ENCODE measurements at regions not wholly inside any gene's neighbourhood (a gene's known extent, or its start where the extent isn't known, plus 50 kb on each side); places are given as distances from the start of the nearest gene placed in this dataset.

DNA sequence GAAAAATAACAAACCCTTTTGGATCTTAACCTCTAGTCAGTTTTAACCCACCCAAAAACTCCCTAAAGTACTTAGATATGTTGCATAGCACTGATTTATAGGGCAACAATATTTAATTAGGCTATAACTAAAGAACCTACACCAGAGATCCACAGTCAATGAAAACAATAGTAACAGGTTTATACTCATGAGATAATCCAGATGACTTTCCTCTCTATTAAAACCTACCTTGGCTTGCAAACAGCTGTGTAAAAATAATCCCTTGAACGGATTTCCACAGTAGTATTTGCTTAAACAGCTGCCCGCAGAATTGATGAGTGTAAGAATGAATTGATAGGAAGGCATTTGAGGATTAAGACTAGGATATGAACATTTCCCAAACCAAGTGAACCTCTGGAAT is 104.3 kb upstream of the PTPRR start:
- no peak overlapping the region for H3K27ac ChIP-seq
- in situ Hi-C loops (cut with MboI; ENCODE audit: low pct_ligation_motif_present in 1 of 4, low pct_unique_long_range_greater_than_20kb in 1 of 4, low sequenced_read_pairs in 3 of 4), result loop anchor here in 2 of 4 donors (25.0 kb wide), 1 partner anchor 288 kb away; no protein-coding TSS in a partner anchor
- WGBS, 2 donors (ENCODE audit: low coverage in 1 of 2), result 60 to 83% methylated on average over 2 of the region's 2 CpGs
- no peaks in the 10 kb centered on the region for H3K27me3 ChIP-seq
- no peak for TF ChIP-seq POLR2A (IDR thresholded peaks at IDR 0.05)
- no peak for TF ChIP-seq EP300 (IDR thresholded peaks at IDR 0.05; ENCODE audit: low read depth)
- TF ChIP-seq POLR2AphosphoS5 (IDR thresholded peaks at IDR 0.05), result no peak
- intact Hi-C loops (cut with DNase I; ENCODE audit: low total_unique reads), result no loop called here
- H3K9me3 ChIP-seq, result no peaks in the 10 kb centered on the region
- H3K4me3 ChIP-seq, result no peak overlapping the region
- H3K36me3 ChIP-seq, result no peaks in the 10 kb centered on the region
- no peaks in the 10 kb centered on the region for H3K4me1 ChIP-seq
- no peak for DNase-seq

DNA sequence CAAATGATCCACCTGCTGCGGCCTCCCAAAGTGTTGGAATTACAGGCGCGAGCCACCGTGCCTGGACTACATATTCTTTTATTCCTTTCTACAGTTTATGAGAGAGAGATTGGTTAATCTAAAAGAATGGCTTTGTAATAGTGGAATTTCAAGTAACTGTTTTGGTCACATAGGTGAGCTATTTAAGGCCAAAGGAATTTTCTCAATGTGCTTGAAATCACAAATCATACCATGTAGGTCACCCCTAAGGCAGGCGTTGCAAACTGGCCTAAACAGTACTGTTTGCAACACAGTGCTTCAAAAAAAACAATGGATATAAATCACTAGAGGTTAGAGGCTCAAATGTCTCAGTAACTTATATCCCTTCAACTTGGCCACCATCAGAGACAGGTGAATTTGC is 103.7 kb upstream of the PTPRR start:
- intact Hi-C loops (cut with DNase I; ENCODE audit: low total_unique reads), result no loop called here
- Histone ChIP-seq H3K9me3 (no peaks in the 10 kb centered on the region), H3K4me1 (no peaks in the 10 kb centered on the region), H3K36me3 (no peaks in the 10 kb centered on the region), H3K27me3 (no peaks in the 10 kb centered on the region), H3K4me3 (no peak overlapping the region), H3K27ac (no peak overlapping the region)
- DNase-seq, result no peak
- 70 to 90% methylated on average over 5 of the region's 5 CpGs for WGBS, 2 donors (ENCODE audit: low coverage in 1 of 2)
- in situ Hi-C loops (cut with MboI; ENCODE audit: low pct_ligation_motif_present in 1 of 4, low pct_unique_long_range_greater_than_20kb in 1 of 4, low sequenced_read_pairs in 3 of 4), result loop anchor here in 2 of 4 donors (25.0 kb wide), 1 partner anchor 287 kb away; no protein-coding TSS in a partner anchor
- TF ChIP-seq POLR2A (IDR thresholded peaks at IDR 0.05) (no peak), POLR2AphosphoS5 (IDR thresholded peaks at IDR 0.05) (no peak), EP300 (IDR thresholded peaks at IDR 0.05; ENCODE audit: low read depth) (no peak)
- TF ChIP-seq, protein P1, sequence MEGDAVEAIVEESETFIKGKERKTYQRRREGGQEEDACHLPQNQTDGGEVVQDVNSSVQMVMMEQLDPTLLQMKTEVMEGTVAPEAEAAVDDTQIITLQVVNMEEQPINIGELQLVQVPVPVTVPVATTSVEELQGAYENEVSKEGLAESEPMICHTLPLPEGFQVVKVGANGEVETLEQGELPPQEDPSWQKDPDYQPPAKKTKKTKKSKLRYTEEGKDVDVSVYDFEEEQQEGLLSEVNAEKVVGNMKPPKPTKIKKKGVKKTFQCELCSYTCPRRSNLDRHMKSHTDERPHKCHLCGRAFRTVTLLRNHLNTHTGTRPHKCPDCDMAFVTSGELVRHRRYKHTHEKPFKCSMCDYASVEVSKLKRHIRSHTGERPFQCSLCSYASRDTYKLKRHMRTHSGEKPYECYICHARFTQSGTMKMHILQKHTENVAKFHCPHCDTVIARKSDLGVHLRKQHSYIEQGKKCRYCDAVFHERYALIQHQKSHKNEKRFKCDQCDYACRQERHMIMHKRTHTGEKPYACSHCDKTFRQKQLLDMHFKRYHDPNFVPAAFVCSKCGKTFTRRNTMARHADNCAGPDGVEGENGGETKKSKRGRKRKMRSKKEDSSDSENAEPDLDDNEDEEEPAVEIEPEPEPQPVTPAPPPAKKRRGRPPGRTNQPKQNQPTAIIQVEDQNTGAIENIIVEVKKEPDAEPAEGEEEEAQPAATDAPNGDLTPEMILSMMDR (IDR thresholded peaks at IDR 0.05), result no peak

DNA sequence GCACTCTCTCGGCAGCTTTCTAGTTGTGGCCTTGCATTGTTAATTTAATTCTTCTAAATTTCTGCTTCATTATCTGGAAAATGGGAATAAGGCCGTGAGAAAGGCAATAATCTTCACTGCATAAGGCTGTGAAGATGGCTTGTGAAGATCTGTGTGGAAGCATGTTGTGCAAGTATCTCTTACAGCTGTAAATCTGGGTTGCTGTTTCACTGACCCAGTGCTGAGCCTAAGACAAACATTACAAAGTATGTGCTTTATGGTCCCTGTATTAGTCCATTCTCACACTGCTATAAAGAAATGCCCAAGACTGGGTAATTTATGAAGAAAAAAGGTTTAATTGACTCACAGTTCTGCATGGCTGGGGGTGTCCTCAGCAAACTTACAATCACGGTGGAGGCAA is 101.0 kb upstream of the PTPRR start:
- intact Hi-C loops (cut with DNase I; ENCODE audit: low total_unique reads), result no loop called here
- no peaks in the 10 kb centered on the region for H3K36me3 ChIP-seq
- TF ChIP-seq POLR2AphosphoS5 (IDR thresholded peaks at IDR 0.05) (no peak), EP300 (IDR thresholded peaks at IDR 0.05; ENCODE audit: low read depth) (no peak), POLR2A (IDR thresholded peaks at IDR 0.05) (no peak)
- TF ChIP-seq, protein P1 (IDR thresholded peaks at IDR 0.05), result no peak
- DNase-seq, result no peak
- H3K9me3 ChIP-seq, result no peaks in the 10 kb centered on the region
- H3K4me1 ChIP-seq, result no peaks in the 10 kb centered on the region
- H3K27ac ChIP-seq, result no peak overlapping the region
- H3K27me3 ChIP-seq, result no peaks in the 10 kb centered on the region
- in situ Hi-C loops (cut with MboI; ENCODE audit: low pct_ligation_motif_present in 1 of 4, low pct_unique_long_range_greater_than_20kb in 1 of 4, low sequenced_read_pairs in 3 of 4), result loop anchor here in 2 of 4 donors (25.0 kb wide), 1 partner anchor 284 kb away; no protein-coding TSS in a partner anchor
- 54% methylated on average over 3 of the region's 3 CpGs; no CpG with 5 or more reads in 1 of the 2 donors for WGBS, 2 donors (ENCODE audit: low coverage in 1 of 2)
- no peak overlapping the region for H3K4me3 ChIP-seq

DNA sequence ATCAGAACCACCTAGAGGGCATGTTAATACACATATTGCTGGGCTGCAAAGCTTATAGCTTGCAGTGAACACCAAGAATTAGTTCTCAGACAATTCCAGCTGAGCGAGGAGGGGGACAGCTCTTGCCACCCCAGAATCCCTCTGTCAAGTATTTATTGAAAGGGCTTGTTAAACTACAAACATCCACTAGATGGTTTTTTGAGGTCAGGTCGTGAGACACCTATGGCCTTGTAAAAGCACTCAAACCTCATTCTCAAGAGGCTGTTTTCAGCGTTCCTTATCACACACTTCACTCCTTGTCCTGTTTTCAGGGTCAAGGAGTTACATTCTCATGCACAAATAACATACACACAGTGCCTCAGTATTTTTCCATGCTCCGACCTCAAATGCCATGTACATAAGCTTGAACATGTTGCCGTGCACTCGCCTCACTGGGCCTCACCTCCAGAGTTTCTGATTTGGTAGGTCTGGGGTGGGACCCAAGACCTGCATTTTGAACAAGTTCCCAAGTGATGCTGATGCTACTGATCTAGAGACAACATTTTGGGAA is 98.8 kb upstream of the PTPRR start:
- no peak for DNase-seq
- Histone ChIP-seq H3K27ac (no peak overlapping the region), H3K27me3 (no peaks in the 10 kb centered on the region), H3K9me3 (no peaks in the 10 kb centered on the region), H3K36me3 (no peaks in the 10 kb centered on the region), H3K4me3 (no peak overlapping the region), H3K4me1 (no peaks in the 10 kb centered on the region)
- intact Hi-C loops (cut with DNase I; ENCODE audit: low total_unique reads), result no loop called here
- in situ Hi-C loops (cut with MboI; ENCODE audit: low pct_ligation_motif_present in 1 of 4, low pct_unique_long_range_greater_than_20kb in 1 of 4, low sequenced_read_pairs in 3 of 4), result loop anchor here in 3 of 4 donors (10.0 to 25.0 kb wide), 2 partner anchors 282 to 285 kb away; no protein-coding TSS in a partner anchor
- WGBS, 2 donors (ENCODE audit: low coverage in 1 of 2), result 71 to 73% methylated on average over 3 to 6 of the region's 6 CpGs
- TF ChIP-seq EP300 (IDR thresholded peaks at IDR 0.05; ENCODE audit: low read depth) (no peak), POLR2A (IDR thresholded peaks at IDR 0.05) (no peak), POLR2AphosphoS5 (IDR thresholded peaks at IDR 0.05) (no peak)
- TF ChIP-seq, protein P1 (IDR thresholded peaks at IDR 0.05), result no peak
